T-helper 1 cell treated with Interleukin-12 subunit alpha and Interleukin-12 subunit beta and Interleukin-4 antibody, amounts not matched to agents 30 μg/mL and 1 μg/mL, for 36 hours (primary cell): ENCODE measurements at regions not wholly inside any gene's neighbourhood (a gene's known extent, or its start where the extent isn't known, plus 50 kb on each side); places are given as distances from the start of the nearest gene placed in this dataset.
"Not testable (repeated sequence)": the region's sequence is repeated elsewhere in the genome, so short reads cannot be mapped to it uniquely, and the experiment has no call there.

Experiments used
- H3K27ac Mint-ChIP-seq: one replicate; pipeline ENCODE4 v1.8.0; 2021; ENCODE audit warnings: mild to moderate bottlenecking, mixed read lengths
- H3K27me3 Mint-ChIP-seq: one replicate; pipeline ENCODE4 v1.8.0; 2021; ENCODE audit warnings: low read depth, mixed read lengths
- H3K36me3 Mint-ChIP-seq: one replicate; pipeline ENCODE4 v1.8.0; 2021; ENCODE audit warnings: low read depth, mixed read lengths
- H3K4me1 Mint-ChIP-seq: one replicate; pipeline ENCODE4 v1.8.0; 2021; ENCODE audit warnings: low read depth, mixed read lengths
- H3K4me3 Mint-ChIP-seq: one replicate; pipeline ENCODE4 v1.8.0; 2021; ENCODE audit warnings: mild to moderate bottlenecking, moderate library complexity, mixed read lengths
- H3K9me3 Mint-ChIP-seq: one replicate; pipeline ENCODE4 v1.8.0; 2021; ENCODE audit warnings: mixed read lengths

DNA sequence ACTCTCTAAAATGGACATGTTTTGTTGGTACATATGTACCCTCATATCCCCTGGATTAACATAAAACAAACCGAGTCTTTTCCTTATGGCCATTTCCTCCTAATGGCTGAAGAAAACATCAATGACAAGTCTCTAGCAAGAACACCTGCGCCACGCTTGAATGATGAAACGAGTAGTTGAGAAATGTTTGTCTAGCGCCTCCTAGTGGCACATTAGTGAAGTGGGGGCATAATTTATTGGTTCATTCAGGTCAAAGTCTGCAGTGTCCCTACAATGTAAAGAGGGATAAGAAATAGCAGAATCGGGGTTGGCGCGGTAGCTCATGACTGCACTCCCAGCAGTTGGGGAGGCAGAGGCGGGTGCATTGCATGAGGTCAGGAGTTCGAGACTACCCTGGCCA, 391.8 kb upstream of the USP9Y start:
- Mint-ChIP-seq H3K4me3 (no peak overlapping the region), H3K4me1 (no peaks in the 10 kb centered on the region), H3K9me3 (no peaks in the 10 kb centered on the region), H3K27me3 (no peaks in the 10 kb centered on the region), H3K27ac (no peak overlapping the region), H3K36me3 (no peaks in the 10 kb centered on the region)

DNA sequence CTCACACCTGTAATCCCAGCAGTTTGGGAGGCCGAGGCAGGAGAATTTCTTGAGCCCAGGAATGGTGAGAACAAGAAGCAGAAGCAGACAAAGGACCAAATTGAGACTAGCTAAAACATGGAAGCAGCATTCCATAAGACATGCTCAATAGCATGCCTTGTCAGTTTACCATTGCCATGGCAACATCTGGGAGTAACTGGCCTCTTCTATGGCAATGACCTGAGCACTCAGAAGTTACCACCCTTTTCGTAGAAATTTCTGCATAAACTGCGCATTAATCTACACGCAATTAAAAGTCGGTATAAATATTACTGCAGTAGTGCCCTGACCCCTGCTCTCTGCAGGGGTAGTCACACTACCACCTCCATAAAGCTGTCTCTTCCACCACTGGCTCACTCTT, 390.2 kb upstream of the USP9Y start:
- Mint-ChIP-seq H3K27ac (no peak overlapping the region), H3K36me3 (no peaks in the 10 kb centered on the region), H3K9me3 (no peaks in the 10 kb centered on the region), H3K4me3 (no peak overlapping the region), H3K4me1 (no peaks in the 10 kb centered on the region), H3K27me3 (no peaks in the 10 kb centered on the region)

DNA sequence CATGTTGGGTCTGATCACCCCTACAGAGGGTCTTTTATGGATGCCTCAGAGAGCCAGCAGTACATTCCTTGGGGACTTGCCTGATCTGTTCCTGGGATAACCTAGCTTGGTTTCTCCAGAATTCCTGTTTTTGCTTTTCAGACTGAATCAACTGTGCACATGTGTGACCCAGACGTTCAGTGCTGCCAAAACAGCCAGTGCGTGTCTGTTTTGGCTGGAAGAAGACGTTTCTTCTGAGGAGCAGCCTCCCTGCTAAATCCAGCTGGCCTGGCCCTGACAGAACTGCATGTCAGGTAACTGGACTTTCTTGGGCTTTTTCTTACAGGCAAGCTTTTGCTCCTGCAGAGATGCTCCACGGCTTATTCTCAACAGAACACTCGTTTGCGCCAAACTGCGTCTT, 373.3 kb upstream of the USP9Y start:
- Mint-ChIP-seq H3K27ac (no peak overlapping the region), H3K27me3 (no peaks in the 10 kb centered on the region), H3K4me1 (no peaks in the 10 kb centered on the region), H3K4me3 (no peak overlapping the region), H3K9me3 (no peaks in the 10 kb centered on the region), H3K36me3 (no peaks in the 10 kb centered on the region)

DNA sequence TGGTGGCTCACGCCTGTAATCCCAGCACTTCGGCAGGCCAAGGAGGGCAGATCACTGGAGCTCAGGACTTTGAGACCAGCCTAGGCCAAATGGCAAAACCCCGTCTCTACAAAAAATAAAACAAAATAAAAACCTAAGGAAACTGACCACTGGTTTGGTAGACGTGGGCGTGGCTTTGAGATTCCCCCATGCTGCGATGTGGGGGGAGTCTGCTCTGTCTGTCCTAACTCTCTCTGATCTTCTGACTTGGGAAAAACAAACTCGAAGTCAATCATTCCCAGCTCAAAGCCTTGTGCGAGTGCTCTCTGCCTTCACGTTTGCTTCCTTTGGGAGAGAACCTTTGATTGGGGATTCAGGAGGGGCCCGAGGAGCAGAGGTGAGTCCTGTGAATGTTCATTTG, 369.1 kb upstream of the USP9Y start:
- H3K9me3 Mint-ChIP-seq, result not testable (repeated sequence)

DNA sequence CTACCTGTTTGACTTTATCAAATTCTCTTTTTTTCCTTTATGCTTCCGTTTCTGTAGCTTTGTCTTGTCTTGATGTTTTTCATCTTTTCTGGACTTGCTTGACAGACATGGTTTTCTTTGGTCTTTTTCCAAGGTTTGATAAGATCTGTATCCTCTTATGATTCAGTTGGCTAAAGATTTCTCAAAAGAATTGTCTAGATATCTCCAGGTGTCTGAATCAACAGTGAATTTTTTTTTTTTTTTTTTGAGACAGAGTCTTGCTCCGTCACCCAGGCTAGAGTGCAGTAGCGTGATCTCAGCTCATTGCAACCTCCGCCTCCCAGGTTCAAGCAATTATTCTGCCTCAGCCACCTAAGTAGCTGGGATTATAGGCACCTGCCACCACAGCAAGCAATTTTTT, 357.8 kb upstream of the USP9Y start:
- no peaks in the 10 kb centered on the region for H3K9me3 Mint-ChIP-seq
- no peaks in the 10 kb centered on the region for H3K27me3 Mint-ChIP-seq
- no peak overlapping the region for H3K27ac Mint-ChIP-seq
- H3K36me3 Mint-ChIP-seq, result no peaks in the 10 kb centered on the region
- no peak overlapping the region for H3K4me3 Mint-ChIP-seq
- no peaks in the 10 kb centered on the region for H3K4me1 Mint-ChIP-seq

More for the DNA sequence above, 369.1 kb upstream of the USP9Y start:
- H3K27me3 Mint-ChIP-seq, H3K27ac Mint-ChIP-seq, H3K4me1 Mint-ChIP-seq, H3K36me3 Mint-ChIP-seq, H3K4me3 Mint-ChIP-seq: not testable (repeated sequence)

DNA sequence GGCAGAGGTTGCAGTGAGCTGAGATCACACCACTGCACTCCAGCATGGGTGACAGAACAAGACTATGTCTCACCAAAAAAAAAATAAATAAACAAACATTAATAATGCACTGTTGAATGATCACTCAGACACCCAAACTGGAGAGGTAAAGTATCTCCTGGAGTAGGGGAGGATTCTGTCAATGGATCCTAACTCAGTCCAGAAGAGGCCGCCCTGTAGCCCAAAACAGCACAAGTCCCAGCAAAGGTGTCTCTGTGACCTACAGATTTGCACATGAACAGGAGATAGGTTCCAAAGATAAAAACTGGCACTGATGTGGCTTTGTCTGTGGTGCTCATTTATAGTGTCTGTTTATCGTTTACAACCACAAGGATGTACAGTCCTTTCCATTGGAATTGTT, 352.9 kb upstream of the USP9Y start:
- no peaks in the 10 kb centered on the region for H3K9me3 Mint-ChIP-seq

DNA sequence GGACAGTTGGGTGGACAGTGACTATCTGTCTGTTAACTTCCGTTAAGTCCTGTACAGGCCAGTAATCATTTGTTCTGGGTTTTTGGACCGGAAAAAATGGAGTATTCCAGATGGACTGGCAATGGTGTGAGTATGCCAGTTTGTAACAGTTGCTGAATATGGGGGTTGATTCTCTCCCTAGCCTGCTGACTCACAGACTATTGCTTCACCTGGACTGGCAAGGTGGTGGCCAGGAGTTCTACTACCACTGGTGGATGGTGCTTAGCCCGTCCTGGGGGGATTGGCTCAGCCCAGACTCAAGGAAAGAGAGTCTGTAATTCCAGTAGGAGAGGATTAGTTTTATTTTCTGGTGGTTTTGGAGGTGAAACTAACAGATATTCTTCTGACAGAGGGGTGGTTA, 343.8 kb upstream of the USP9Y start:
- H3K27ac Mint-ChIP-seq, result no peak overlapping the region
- no peaks in the 10 kb centered on the region for H3K36me3 Mint-ChIP-seq
- H3K4me3 Mint-ChIP-seq, result no peak overlapping the region
- no peaks in the 10 kb centered on the region for H3K27me3 Mint-ChIP-seq
- no peaks in the 10 kb centered on the region for H3K9me3 Mint-ChIP-seq
- H3K4me1 Mint-ChIP-seq, result no peaks in the 10 kb centered on the region

More for the DNA sequence above, 352.9 kb upstream of the USP9Y start:
- H3K36me3 Mint-ChIP-seq, result no peaks in the 10 kb centered on the region
- no peak overlapping the region for H3K27ac Mint-ChIP-seq
- no peaks in the 10 kb centered on the region for H3K27me3 Mint-ChIP-seq
- H3K4me1 Mint-ChIP-seq, result no peaks in the 10 kb centered on the region
- no peak overlapping the region for H3K4me3 Mint-ChIP-seq

DNA sequence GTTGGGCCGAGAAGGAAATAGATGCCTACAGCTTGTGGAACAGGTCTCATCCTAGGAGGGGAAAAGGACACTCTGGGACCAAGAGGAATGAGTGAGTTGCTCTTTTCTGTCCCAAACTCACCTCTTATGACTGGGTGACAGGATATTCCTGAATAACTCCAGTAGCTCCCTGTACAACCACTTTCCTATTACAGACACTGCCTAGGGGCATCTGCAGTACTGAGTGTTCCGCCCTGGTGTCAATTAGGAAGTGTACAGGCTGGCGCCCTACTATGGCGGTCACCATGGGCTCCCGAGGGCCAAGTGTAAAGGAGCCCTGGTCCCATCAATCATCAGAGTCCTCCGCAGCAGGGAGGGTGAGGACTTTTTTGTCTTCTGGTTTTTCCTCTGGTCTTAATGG, 343.4 kb upstream of the USP9Y start:
- H3K4me1 Mint-ChIP-seq, result no peaks in the 10 kb centered on the region
- no peaks in the 10 kb centered on the region for H3K9me3 Mint-ChIP-seq
- H3K27me3 Mint-ChIP-seq, result no peaks in the 10 kb centered on the region
- no peaks in the 10 kb centered on the region for H3K36me3 Mint-ChIP-seq
- H3K27ac Mint-ChIP-seq, result no peak overlapping the region
- no peak overlapping the region for H3K4me3 Mint-ChIP-seq

DNA sequence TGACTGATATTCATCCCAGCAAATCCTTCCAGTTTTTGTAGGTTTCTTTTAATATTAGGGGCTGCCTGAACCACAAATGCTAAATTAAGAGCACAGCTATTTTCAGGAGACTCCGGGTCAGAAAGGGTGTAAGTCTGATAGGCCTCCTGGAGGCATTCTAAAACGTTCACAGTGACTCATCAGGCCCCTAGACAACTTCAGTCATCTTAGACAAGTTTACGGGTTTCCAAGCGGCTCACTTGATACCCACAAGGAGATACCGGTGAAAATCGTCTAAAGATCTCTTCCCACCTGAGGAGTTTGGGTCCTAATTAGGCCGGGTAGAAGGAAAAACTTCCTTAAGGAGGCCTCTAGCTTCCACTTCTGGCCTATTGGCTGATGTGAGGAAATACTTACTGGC, 342.7 kb upstream of the USP9Y start:
- Mint-ChIP-seq H3K9me3 (no peaks in the 10 kb centered on the region), H3K27ac (no peak overlapping the region), H3K4me3 (no peak overlapping the region), H3K27me3 (no peaks in the 10 kb centered on the region), H3K4me1 (no peaks in the 10 kb centered on the region), H3K36me3 (no peaks in the 10 kb centered on the region)

DNA sequence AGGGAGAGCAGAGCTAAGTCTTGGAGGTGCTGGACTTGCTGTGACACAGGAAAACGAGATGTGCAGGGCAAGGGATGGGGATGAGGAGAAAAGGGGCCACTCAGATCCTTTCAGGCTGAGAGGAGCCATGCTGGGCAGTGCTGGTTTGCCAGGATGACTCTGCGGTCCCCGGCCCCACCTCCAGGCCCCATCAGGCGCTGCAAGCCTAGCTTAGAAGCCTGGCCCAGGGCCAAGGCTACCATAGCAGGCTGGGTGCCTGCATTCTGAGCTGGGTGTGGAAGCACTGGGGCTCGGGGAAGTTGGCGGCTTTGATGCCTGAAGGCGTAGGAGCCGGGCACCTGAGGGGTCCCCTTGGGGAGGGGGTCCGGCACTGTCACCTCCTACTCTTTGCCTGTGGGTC, 341.2 kb upstream of the USP9Y start:
- no peaks in the 10 kb centered on the region for H3K27me3 Mint-ChIP-seq
- H3K36me3 Mint-ChIP-seq, result no peaks in the 10 kb centered on the region
- no peak overlapping the region for H3K4me3 Mint-ChIP-seq
- H3K27ac Mint-ChIP-seq, result no peak overlapping the region
- H3K4me1 Mint-ChIP-seq, result no peaks in the 10 kb centered on the region
- H3K9me3 Mint-ChIP-seq, result no peaks in the 10 kb centered on the region

DNA sequence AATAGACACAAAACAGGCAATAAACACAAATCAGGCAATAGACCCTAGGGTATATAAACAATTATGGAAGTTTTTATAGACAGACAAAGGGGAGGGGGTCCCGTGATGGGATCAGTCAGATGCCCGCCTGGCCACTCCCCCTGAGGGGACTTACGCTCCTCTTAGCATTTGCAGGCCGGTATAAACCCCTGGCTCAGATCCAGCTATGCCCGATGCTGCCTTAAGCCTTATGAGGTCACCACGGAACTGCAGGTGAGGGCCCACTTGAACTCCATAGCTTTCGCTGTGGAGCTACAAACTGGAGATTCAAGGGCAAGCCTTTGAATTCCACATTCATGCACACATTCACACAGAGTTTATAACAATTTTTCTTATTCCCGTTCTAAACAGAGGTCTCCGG, 340.5 kb upstream of the USP9Y start:
- Mint-ChIP-seq H3K27ac (no peak overlapping the region), H3K9me3 (no peaks in the 10 kb centered on the region), H3K36me3 (no peaks in the 10 kb centered on the region), H3K27me3 (no peaks in the 10 kb centered on the region), H3K4me1 (no peaks in the 10 kb centered on the region), H3K4me3 (no peak overlapping the region)

DNA sequence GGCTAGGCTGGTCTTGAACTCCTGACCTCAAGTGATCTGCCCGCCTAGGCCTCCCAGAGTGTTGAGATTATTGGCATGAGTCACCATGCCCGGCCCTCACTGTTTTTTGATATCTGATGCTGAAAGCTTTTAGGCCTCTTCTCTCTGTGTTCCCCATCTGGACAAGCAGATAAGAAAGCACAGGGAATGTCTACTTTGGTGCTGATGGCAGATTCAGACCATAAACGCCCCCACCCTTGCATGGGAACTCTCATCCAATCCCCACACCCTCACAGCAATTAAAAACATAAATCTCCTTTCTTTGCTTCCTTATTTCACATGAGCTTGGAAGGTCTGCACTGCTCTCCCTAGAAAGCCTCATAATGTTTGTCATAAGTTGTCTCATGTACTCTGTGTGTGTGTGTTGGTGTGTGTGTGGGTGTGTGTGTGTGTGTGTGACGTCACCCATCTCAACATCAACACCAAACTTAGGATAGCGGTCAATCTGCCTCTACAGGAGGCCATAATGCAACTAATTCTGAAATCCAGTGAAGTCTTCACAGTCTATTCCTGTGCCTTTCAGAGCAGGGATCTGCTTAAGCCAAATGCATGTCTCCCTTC, 335.6 kb upstream of the USP9Y start:
- H3K27ac Mint-ChIP-seq, result no peak overlapping the region
- H3K4me1 Mint-ChIP-seq, result no peaks in the 10 kb centered on the region
- H3K36me3 Mint-ChIP-seq, result no peaks in the 10 kb centered on the region
- no peaks in the 10 kb centered on the region for H3K27me3 Mint-ChIP-seq
- no peak overlapping the region for H3K4me3 Mint-ChIP-seq
- no peaks in the 10 kb centered on the region for H3K9me3 Mint-ChIP-seq

DNA sequence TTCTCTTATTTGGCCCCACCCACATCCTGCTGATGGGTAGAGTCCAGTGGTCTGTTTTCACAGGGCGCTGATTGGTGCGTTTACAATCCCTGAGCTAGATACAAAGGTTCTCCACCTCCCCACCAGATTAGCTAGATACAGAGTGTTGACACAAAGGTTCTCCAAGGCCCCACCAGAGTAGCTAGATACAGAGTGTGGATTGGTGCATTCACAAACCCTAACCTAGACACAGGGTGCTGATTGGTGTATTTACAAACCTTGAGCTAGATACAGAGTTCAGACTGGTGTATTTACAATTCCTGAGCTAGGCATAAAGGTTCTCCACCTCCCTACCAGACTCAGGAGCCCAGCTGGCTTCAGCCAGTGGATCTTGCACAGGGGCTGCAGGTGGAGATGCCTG, 326.4 kb upstream of the USP9Y start:
- not testable (repeated sequence) for H3K36me3 Mint-ChIP-seq, H3K27ac Mint-ChIP-seq, H3K4me1 Mint-ChIP-seq, H3K4me3 Mint-ChIP-seq, H3K27me3 Mint-ChIP-seq, H3K9me3 Mint-ChIP-seq

DNA sequence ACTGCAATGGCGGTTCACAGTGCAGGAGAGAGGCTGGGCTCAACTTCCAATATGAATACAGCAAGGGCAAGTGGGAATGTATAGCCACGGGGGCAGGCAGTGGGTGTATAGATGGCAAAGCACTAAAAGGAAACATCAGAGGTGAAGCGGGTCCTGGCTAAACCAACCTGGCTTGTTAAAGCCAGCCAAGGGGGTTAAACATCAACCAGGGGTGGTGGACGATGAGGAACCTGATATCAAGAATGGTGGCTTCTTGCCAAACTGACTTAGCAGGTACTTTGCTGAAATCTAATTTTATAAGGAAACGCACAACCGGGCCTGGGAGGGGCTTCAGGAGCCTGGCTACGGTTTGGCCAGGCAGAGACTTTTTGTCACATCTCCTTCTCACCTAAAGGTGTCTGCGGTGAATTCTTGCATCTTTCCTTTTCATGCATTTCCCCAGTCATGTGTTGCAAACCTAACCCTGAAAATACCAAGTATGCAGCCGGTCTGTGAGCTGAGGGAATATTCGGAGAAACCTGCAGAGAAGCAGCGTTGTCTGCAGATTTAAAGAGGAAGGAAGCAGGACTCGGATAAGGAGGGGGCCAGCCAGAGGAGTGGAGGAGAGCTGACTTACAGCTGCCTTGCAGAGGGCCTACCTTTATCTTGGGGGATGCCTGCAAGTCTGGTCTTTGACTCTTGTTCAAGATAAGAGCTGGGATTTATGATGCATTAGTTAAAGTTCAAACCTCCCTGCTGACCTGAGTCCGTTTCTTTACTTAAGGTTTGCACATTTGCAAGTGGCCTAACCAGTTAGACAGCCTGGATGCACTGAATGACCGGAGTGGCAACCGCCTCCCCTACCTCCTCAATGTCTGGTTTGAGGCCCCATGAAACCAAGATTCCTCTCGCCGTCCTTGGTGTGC, 309.1 kb upstream of the USP9Y start:
- H3K27ac Mint-ChIP-seq, H3K4me3 Mint-ChIP-seq, H3K27me3 Mint-ChIP-seq, H3K9me3 Mint-ChIP-seq, H3K36me3 Mint-ChIP-seq, H3K4me1 Mint-ChIP-seq: not testable (repeated sequence)

DNA sequence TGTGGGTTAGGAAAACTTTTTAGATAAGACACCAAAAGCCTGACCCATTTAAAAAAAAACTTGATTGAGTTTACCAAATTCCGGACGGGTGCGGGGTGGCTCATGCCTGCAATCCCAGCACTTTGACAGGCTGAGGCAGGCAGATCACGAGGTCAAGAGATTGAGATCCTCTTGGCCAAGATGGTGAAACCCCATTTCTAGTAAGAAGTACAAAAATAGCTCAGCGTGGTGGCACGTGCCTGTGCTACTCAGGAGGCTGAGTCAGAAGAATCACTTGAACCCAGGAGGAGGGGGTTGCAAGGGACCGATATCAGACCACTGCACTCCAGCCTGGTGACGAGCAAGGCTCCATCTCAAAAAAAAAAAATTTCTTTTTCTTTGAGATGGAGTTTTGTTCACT, 307.8 kb upstream of the USP9Y start:
- Mint-ChIP-seq H3K4me1 (no peaks in the 10 kb centered on the region), H3K36me3 (no peaks in the 10 kb centered on the region), H3K27ac (no peak overlapping the region), H3K4me3 (no peak overlapping the region), H3K27me3 (no peaks in the 10 kb centered on the region), H3K9me3 (no peaks in the 10 kb centered on the region)
